Activated CD8-positive, alpha-beta T cell treated with anti-CD3 and anti-CD28 coated beads for 36 hours (primary cell): ENCODE measurements at regions not wholly inside any gene's neighbourhood (a gene's known extent, or its start where the extent isn't known, plus 50 kb on each side); places are given as distances from the start of the nearest gene placed in this dataset.

Experiments
- ATAC-seq: fragments of 200-7000 bp; cut with Tn5 transposase; one replicate; pipeline ENCODE4 v1.10.0; 2021; ENCODE audit warnings: mild to moderate bottlenecking, moderate library complexity
- CTCF ChIA-PET: fragments of 350-600 bp; sonication (Branson Sonifier 250); formaldehyde crosslinking; loops from one replicate; lab custom pipeline; 2021; ENCODE audit warnings: antibody characterized with exemption; lab: Charles Lee
- POLR2A ChIA-PET: fragments of 350-600 bp; sonication (Branson Sonifier 250); formaldehyde crosslinking; loops from one replicate; lab custom pipeline; 2021; ENCODE audit warnings: antibody characterized with exemption; lab: Charles Lee
- DNase-seq: peaks from one replicate; pipeline ENCODE4 v3.0.0-alpha.2; 2020
- H3K27ac Mint-ChIP-seq: one replicate; pipeline ENCODE4 v1.8.0; 2021; ENCODE audit warnings: mild to moderate bottlenecking, mixed read lengths
- H3K27me3 Mint-ChIP-seq: one replicate; pipeline ENCODE4 v1.8.0; 2021; ENCODE audit warnings: mixed read lengths
- H3K36me3 Mint-ChIP-seq: one replicate; pipeline ENCODE4 v1.8.0; 2021; ENCODE audit warnings: low read depth, mixed read lengths
- H3K4me1 Mint-ChIP-seq: one replicate; pipeline ENCODE4 v1.8.0; 2021; ENCODE audit warnings: low read depth, mixed read lengths
- H3K4me3 Mint-ChIP-seq: one replicate; pipeline ENCODE4 v1.8.0; 2021; ENCODE audit warnings: mild to moderate bottlenecking, moderate library complexity, mixed read lengths
- H3K9me3 Mint-ChIP-seq: one replicate; pipeline ENCODE4 v1.8.0; 2021; ENCODE audit warnings: mixed read lengths
- intact Hi-C: fragments of 100-400 bp; cut with micrococcal nuclease; formaldehyde crosslinking; loops from one replicate; pipeline ENCODE4 v1.10.0; 2022
- TF ChIP-seq, protein P1 (sequence below): fragments of 200-600 bp; IDR thresholded peaks from one replicate; pipeline ENCODE4 v1.8.0; 2022; ENCODE audit warnings: antibody characterized with exemption, mild to moderate bottlenecking

- CTCF ChIA-PET = no interaction called here
- H3K4me3 Mint-ChIP-seq = no peak overlapping the region
- no peak overlapping the region for H3K27ac Mint-ChIP-seq
- H3K9me3 Mint-ChIP-seq = peaks cover 3% of the 10 kb centered on the region
- TF ChIP-seq, protein P1, sequence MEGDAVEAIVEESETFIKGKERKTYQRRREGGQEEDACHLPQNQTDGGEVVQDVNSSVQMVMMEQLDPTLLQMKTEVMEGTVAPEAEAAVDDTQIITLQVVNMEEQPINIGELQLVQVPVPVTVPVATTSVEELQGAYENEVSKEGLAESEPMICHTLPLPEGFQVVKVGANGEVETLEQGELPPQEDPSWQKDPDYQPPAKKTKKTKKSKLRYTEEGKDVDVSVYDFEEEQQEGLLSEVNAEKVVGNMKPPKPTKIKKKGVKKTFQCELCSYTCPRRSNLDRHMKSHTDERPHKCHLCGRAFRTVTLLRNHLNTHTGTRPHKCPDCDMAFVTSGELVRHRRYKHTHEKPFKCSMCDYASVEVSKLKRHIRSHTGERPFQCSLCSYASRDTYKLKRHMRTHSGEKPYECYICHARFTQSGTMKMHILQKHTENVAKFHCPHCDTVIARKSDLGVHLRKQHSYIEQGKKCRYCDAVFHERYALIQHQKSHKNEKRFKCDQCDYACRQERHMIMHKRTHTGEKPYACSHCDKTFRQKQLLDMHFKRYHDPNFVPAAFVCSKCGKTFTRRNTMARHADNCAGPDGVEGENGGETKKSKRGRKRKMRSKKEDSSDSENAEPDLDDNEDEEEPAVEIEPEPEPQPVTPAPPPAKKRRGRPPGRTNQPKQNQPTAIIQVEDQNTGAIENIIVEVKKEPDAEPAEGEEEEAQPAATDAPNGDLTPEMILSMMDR = no peak
- ATAC-seq = no peak
- no peak for DNase-seq
- no peaks in the 10 kb centered on the region for H3K4me1 Mint-ChIP-seq
- H3K36me3 Mint-ChIP-seq = no peaks in the 10 kb centered on the region
- no peaks in the 10 kb centered on the region for H3K27me3 Mint-ChIP-seq
- intact Hi-C loops = no loop called here
- POLR2A ChIA-PET = interaction anchor here (0.6 kb wide), 1 partner anchor 136 kb away, joined by 3 read pairs; no protein-coding TSS in a partner anchor
Observed at GRCh38 chr20:22762576-22763256, 178.3 kb upstream of the FOXA2 start.

DNA sequence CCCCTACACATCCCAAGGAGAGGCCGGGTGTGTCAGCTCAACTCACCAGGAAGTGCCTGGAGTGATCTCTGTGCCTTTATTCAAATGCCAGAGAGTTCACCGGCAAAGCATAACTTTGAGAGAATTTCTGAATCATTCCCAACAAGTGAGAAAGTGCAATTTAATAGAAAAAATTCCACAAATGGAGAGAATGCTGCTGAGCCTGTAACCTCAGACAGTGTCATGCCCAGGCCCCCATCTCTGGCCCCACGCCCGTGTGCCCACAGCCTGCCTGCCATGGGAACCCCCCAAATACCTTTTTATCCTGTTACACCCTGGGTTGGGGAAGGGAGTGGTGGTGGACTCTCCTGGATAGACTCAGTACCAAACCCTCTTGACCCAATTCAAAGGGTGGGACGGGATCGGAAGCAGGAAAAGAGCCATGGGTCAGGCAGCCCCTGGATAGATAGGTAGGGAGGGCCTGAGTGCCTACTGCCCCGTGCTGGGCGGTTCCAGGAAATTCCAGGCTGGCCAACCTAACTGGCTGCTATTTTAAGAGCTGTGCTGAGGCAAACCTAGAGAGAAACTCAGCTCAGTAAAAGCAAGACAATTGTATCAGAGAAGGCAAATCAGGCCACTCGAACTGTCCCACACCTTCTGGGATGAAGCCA is 179.0 kb upstream of the FOXA2 start:
- no peaks in the 10 kb centered on the region for H3K36me3 Mint-ChIP-seq

DNA sequence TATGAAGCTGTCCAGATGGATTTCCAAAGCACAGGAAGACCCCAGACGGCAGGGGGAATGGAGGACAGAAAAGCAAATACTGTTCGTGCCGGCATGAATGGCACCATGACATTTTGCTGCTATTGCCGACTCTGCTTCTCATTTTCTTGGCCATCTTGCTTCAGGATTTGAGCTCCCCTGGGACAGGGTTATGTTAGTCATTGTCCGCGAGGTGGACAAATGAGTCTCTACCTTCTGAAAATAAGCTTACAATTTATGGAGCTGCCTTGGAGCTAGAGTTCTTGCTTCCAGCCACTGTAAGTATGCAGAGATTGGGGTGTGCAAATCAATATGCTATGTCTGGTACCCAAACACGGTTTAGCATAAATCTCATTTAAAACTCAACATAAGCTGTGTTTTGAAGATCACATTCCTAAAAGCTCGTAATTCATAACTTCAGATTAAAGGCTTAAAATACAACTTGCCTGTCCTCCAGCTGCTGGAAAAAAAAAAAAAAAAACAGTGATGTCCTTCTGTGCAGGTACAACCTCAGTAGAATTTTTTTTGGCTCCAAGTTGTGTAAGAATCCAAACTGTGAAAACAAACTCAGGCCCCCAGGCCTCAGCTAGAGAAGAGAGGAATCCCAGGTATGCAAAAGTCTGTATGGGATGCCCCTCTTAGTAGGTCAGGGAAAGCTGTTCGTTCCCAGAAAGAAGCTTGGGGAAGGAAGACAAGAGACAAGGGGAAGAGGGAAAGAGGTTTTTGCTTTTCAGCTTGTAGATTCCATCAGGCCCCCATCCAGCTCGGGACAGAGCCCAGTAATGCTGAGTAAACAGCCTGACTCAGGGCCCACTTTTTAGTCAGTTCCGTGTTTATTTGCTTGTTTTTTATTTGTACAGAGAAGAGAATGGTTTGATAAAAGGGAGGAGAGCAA is 184.2 kb upstream of the FOXA2 start:
- peaks cover 2% of the 10 kb centered on the region for H3K27me3 Mint-ChIP-seq

More for the DNA sequence above, 179.0 kb upstream of the FOXA2 start:
- intact Hi-C loops = no loop called here
- Mint-ChIP-seq H3K27ac (no peak overlapping the region), H3K4me1 (no peaks in the 10 kb centered on the region), H3K27me3 (no peaks in the 10 kb centered on the region), H3K4me3 (no peak overlapping the region), H3K9me3 (peaks cover 3% of the 10 kb centered on the region)
- ChIA-PET POLR2A (no interaction called here), CTCF (no interaction called here)
- TF ChIP-seq, protein P1 = no peak
- ATAC-seq (no peak), DNase-seq (no peak)

GRCh38 chr20:22770241-22770800 is 185.9 kb upstream of the FOXA2 start:
- intact Hi-C loops = no loop called here
- ChIA-PET POLR2A (no interaction called here), CTCF (no interaction called here)
- Mint-ChIP-seq H3K27me3 (peaks cover 2% of the 10 kb centered on the region), H3K9me3 (no peaks in the 10 kb centered on the region), H3K27ac (no peak overlapping the region), H3K4me3 (no peak overlapping the region), H3K4me1 (no peaks in the 10 kb centered on the region), H3K36me3 (no peaks in the 10 kb centered on the region)
- ATAC-seq = no peak
- DNase-seq = no peak
- TF ChIP-seq, protein P1 = no peak

More for the DNA sequence above, 184.2 kb upstream of the FOXA2 start:
- POLR2A ChIA-PET = interaction anchor here (0.9 kb wide), 1 partner anchor 8 kb away, joined by 3 read pairs; no protein-coding TSS in a partner anchor
- intact Hi-C loops = no loop called here
- Mint-ChIP-seq H3K27ac (no peak overlapping the region), H3K9me3 (no peaks in the 10 kb centered on the region), H3K36me3 (no peaks in the 10 kb centered on the region), H3K4me3 (no peak overlapping the region), H3K4me1 (no peaks in the 10 kb centered on the region)
- DNase-seq (no peak), ATAC-seq (no peak)
- TF ChIP-seq, protein P1 = no peak
- CTCF ChIA-PET = interaction anchor here (1.2 kb wide), 1 partner anchor 34 kb away, joined by 3 read pairs; no protein-coding TSS in a partner anchor
